HTR-8/SVneo (cell line): ENCODE measurements at regions not wholly inside any gene's neighbourhood (a gene's known extent, or its start where the extent isn't known, plus 50 kb on each side); places are given as distances from the start of the nearest gene placed in this dataset.
A peak's percentile ranks its signal among the peaks of the same experiment; 100 is the strongest.

Experiments
- DNase-seq: peaks from one replicate; pipeline ENCODE4 v3.0.0; 2011; ENCODE audit warnings: low spot score, mixed read lengths; ENCODE audit not compliant: insufficient read length
- FAIRE-seq: peaks from 2 replicates; lab custom pipeline; 2011; peaks lifted over from hg19 to GRCh38; lab: Jason Lieb, UNC

DNA sequence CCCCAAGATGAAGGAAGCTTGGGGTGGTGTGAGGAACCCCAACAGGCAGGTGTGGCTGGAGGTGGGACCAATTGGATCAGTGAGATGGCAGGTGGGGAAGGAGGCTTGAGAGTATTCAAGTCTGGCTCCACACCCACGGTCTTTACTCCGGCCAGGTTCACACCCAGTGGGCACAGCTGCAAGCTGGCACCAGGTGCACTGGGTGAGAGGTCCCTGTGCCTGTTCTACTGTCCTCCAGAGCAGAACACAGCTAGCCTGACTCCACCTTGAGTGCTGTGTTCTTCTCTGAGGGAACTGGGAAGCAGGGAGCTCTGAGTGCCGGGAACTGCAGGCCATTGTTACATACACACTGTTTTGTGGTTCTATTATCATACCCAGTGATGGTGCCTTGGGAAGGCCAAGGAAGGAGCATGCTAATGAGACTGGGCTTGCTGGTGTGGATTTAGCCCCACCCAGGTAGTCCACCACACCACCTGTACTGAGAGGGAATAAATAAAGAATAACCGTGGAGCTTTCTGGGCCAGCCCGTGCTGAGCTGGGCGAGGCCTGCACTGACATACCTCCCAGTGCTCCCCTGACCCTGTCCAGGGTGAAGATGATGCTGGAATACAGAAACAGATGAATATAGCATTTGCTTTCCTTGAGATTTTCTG lies 93.4 kb downstream of the ABHD5 start:
- FAIRE-seq, result no peak
- no peak for DNase-seq

DNA sequence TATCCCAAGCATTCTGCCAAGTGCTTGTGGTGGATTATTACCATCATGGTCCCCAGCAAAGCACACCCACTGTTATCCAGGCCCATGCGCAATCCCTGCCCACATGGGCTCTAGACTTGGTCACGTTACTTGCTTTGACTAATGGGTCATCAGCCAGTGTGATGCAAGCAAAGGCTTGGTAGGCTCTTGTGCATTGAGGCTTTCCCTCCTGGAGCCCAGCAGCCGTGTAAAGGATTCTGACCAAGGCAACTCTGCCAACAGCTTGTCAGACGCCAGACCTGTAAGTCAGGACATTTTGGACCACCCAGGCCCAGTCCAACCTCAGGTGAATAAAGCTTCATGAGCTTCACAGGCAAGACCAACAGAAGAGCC lies 93.9 kb downstream of the ABHD5 start:
- FAIRE-seq (no peak), DNase-seq (no peak)

DNA sequence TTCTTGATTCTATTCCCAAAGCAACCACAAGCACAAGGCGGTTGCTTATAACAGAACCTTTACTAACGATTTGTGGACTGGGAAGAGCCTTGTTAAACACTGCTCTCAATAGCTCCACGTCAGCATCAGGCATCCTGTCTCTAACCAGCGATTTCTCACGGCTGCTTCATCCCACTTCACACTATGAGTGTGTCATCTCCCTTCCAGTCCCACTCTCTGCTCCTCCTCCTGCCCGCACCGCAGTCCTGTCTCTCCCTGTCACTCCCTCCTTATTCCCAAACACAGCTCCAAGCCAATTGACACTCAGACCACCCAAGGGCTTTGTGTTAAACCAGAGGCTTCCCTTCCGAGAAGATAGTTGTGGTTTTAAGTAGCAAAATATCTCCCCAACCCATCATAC lies 94.8 kb downstream of the ABHD5 start:
- DNase-seq, result no peak
- no peak for FAIRE-seq

- FAIRE-seq (no peak), DNase-seq (no peak)
These were observed 95.4 kb downstream of the ABHD5 start for GRCh38 chr3:43786102-43786501.

DNA sequence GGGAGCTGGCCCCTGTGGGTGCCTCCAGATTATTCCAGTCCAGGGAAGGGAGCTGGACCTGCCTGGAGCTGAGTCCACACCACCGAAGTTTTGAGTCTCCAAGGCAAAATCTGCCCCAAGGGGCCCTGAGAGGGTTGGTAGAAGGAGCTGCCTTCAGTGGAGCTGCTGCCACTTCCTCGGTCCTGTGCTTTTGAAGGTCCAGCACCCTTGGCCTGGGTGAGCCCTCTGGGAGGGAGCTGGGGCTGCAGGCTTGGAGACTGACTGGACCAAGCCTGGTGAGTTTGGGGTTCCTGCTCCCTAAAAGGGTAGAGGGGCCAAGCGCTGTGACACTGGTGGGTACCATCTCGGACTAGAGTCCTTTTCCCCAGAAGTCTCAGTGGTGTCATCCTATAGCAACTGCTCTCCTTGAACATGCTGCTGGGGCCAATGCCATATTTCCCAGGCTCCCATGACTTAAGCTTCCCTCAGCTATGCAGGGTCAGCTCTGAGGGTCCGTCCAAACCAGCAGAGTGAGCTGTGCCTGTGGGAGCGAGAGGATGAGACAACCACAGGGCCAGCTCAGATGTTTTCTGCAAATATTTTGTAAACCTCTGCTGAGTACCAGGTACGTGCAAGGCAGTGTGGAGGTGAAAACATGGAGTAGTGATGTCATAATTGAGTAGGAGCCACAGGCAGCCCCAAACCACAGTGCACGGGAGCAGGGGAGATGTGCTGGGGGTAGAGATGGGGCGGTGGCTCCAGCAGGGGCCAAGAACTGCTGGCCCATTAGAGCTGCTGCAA lies 96.0 kb downstream of the ABHD5 start:
- FAIRE-seq, result no peak
- no peak for DNase-seq

GRCh38 chr3:43787330-43787729 lies 96.6 kb downstream of the ABHD5 start:
- no peak for FAIRE-seq
- no peak for DNase-seq

DNA sequence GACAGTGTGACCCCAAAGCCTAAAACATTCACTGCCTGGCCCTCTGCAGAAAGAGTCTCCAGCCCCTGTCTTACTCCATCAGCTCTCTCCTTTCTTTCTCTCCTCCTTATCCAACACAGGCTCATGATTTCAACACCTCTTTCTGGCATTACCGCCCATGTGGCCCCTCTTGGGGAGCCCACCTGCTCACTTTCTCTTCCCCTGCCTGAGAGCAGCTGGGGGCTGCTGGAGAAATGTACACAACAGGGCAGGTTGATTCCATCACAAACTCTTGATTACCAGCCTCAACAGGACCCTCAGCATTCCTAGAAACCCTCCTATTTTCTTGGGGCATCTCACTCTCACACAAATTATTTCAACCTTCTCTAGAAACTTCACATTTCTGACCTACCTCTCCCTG lies 98.3 kb downstream of the ABHD5 start:
- DNase-seq, result no peak
- FAIRE-seq, result no peak

- FAIRE-seq, result no peak
- DNase-seq, result no peak
These were observed 99.3 kb downstream of the ABHD5 start for GRCh38 chr3:43790060-43790459.

DNA sequence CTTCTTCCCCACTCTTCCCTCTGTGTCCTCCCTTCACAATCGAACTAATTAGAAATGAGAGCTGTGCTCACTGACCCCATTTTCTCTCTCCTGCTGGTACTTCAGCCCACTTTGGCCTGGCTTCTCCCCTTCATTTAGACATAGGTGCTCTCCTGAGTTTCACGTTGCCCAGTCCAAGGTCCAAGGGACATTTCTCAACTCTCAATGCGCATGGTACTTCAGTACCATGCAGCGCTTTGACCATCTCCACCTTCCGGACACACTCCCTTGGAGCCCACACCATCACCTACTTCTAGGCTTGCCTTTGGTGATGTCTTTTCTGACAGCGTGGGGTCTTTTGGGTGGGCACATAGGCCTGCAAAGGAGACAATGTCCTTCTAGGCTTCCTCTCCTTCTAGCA lies 99.7 kb downstream of the ABHD5 start:
- FAIRE-seq (no peak), DNase-seq (no peak)

DNA sequence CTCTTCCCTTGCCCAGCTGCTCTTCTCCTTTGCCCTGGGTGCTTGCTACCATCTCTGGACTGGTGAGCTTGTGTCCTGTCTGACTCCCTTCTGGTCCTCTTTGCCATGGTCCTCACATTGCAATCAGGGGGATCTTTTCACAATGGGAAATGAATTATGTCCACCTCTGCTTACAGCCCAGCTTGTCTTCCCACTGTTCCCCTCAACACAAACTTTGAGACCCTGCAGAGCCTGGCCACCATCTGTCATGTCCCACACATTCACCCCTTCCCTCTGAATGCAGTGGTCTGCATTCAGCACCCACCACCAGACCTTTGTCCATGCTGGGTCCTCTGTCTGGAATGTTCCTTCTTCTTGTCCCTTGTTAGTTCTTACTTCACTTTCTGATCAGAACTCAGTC lies 100.5 kb downstream of the ABHD5 start:
- DNase-seq, result no peak
- no peak for FAIRE-seq

DNA sequence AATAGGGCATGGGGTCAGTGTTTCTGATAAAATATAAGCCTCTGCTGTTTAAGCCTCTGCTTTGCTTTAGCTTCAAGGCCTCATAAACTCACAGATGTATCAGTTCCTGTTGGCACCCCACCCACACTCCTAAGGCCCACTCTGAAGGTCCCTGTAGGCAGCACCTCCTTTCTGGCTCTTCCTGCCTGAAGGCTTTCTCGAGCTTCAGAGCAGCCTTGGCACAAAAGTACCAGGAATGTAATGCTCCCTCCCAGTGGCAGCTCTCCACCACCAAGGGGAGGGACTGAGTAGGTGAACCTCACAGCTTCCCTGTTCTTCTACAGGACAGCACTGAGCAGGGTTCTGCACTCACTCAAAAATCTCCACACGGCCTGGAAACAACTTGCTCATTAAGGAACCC lies 102.2 kb downstream of the ABHD5 start:
- DNase-seq (no peak), FAIRE-seq (no peak)

- DNase-seq, result no peak
- FAIRE-seq, result no peak
These were observed 103.1 kb downstream of the ABHD5 start for GRCh38 chr3:43793648-43794372.

DNA sequence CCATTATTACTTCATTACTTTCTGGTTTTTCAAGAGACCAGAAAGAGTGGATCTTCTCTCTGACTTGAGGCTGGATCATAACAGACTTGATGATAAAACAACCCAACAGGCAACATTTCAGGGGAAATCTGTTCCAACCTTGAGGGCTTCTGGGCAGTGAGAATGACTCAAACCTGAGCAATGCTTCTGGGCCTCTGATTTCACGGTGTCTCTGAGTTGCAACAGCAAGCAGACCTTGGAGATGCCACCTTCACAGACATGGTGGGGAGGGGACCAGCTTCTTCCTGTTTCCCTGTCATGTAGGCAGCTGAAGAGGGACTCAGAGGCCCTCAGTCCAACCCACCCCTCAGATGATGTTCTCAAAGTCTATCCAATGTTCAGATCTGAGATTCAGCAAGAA lies 104.0 kb downstream of the ABHD5 start:
- FAIRE-seq (no peak), DNase-seq (no peak)

GRCh38 chr3:43795491-43795890 lies 104.8 kb downstream of the ABHD5 start:
- no peak for FAIRE-seq
- no peak for DNase-seq

- no peak for DNase-seq
- peak; percentile 28 for FAIRE-seq
These were observed 105.4 kb downstream of the ABHD5 start for GRCh38 chr3:43796041-43796596.

- DNase-seq (no peak), FAIRE-seq (no peak)
These were observed 107.1 kb downstream of the ABHD5 start for GRCh38 chr3:43797794-43798193.

GRCh38 chr3:43810797-43811196 lies 120.1 kb downstream of the ABHD5 start:
- FAIRE-seq (no peak), DNase-seq (no peak)

GRCh38 chr3:43814461-43814860 lies 123.7 kb downstream of the ABHD5 start:
- FAIRE-seq (no peak), DNase-seq (no peak)

DNA sequence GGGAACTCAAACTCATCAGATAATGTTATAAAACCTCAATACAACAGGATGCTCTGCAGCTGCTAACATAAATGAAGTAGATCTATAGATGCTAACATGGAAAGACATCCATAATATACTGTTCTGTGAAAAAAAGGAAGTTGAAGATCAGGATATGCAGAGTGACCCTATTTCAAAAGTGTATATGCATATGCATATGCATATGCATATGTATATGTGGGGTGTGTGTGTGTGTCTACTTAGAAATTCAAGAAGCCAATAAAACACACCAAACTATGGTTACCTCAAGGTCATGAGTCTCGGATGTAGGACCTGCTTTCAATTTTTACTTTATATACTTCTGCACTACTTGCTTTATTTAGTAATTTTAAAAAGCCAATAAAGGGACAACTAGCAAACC lies 125.6 kb downstream of the ABHD5 start:
- FAIRE-seq (no peak), DNase-seq (no peak)

DNA sequence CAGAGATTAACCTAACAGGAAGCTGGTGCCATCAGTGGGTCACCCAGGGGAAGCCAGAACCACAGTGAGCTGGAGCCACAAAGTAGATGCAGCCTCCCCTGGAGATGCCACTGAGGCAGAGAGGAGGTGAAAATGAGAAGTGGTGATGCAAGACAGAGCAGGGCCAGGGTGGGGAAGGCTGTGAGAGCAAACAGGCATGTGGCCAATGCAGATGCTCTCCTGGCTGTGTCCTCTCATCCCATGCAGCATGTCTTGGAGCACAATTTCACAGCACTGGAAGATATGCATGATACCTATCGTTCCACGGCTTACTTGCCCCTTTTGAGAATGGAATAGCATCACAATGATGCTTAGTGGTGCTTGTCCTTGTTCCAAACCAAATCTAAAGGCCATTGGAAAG lies 126.3 kb downstream of the ABHD5 start:
- DNase-seq (no peak), FAIRE-seq (no peak)

DNA sequence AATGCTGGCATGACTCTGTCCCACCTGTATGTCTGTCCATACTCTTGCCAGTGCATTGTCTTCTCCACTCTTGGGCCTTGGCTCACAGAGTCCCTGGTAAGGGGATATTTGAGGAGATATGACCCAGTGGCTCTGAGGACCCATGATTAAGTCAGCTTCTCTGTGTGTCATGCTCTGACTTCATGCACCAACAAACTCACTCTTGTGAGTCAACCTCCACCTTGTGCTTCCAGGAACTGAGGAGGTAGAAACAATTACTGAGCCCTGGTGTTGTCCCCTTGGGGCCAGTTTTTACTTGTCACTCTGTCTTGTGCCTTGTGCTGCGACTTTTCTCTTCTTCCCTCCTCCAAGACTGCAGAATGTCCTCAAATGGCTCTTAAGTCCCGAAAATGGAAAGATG lies 127.1 kb downstream of the ABHD5 start:
- DNase-seq (no peak), FAIRE-seq (no peak)
